GM18498 (cell line): ENCODE measurements at regions not wholly inside any gene's neighbourhood (a gene's known extent, or its start where the extent isn't known, plus 50 kb on each side); places are given as distances from the start of the nearest gene placed in this dataset.

Source experiments
- ATAC-seq: cut with Tn5 transposase; IDR thresholded peaks from one replicate; pipeline ENCODE4 v1.9.1; 2021; ENCODE audit warnings: mild to moderate bottlenecking, moderate library complexity; ENCODE audit not compliant: unreplicated experiment

DNA sequence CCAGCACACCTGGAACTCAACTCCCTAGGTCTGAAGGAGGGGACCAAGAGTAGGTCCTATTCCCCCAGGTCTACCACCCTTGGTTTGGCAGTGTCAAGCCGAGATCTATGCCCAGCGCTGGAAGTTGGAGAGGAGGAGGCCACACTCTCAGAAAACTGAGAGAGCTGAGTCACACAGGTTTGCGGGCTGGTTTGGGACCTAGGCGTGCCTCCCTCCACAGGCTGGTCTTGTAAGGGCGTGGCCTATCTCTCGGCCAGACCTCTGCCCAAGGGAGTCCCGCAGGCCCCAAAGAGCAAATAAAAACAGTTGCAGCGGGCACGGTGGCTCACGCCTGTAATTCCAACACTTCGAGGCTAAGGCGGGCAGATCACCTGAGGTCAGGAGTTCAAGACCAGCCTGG lies 52.9 kb upstream of the INTU start:
- ATAC-seq: no peak

GRCh38 chr4:127580300-127580699 lies 52.5 kb upstream of the INTU start:
- no peak for ATAC-seq

GRCh38 chr4:127580891-127581290 lies 51.9 kb upstream of the INTU start:
- ATAC-seq: no peak
